GM12872 (cell line): ENCODE measurements at regions not wholly inside any gene's neighbourhood (a gene's known extent, or its start where the extent isn't known, plus 50 kb on each side); places are given as distances from the start of the nearest gene placed in this dataset.
A peak's percentile ranks its signal among the peaks of the same experiment; 100 is the strongest.

ENCODE experiments used
- TF ChIP-seq, protein P1 (sequence below): IDR thresholded peaks from 3 replicates; pipeline ENCODE4 v1.5.1; 2011; ENCODE audit warnings: low read depth, mild to moderate bottlenecking, low read length, moderate library complexity; ENCODE audit not compliant: insufficient read depth

DNA sequence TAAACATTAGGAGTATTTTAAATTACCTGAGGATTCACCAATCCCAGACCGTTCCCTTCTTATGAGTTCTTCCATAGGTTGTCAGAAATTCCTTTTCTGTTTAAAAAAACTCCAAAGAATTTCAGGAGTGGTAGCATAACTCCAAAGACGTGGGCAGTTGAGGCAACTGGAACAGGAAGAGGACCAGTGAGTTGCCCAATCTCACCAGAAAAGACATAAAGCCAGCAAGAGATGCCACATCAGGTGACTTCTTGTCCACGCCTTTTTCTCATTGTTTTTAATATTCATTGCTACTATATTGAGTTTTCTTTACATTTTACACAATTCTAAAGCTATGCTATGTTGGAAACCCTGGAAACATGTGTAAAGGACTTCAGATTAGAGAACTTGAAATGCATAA is 88.1 kb upstream of the JAK1 start:
- TF ChIP-seq, protein P1, sequence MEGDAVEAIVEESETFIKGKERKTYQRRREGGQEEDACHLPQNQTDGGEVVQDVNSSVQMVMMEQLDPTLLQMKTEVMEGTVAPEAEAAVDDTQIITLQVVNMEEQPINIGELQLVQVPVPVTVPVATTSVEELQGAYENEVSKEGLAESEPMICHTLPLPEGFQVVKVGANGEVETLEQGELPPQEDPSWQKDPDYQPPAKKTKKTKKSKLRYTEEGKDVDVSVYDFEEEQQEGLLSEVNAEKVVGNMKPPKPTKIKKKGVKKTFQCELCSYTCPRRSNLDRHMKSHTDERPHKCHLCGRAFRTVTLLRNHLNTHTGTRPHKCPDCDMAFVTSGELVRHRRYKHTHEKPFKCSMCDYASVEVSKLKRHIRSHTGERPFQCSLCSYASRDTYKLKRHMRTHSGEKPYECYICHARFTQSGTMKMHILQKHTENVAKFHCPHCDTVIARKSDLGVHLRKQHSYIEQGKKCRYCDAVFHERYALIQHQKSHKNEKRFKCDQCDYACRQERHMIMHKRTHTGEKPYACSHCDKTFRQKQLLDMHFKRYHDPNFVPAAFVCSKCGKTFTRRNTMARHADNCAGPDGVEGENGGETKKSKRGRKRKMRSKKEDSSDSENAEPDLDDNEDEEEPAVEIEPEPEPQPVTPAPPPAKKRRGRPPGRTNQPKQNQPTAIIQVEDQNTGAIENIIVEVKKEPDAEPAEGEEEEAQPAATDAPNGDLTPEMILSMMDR = no peak

DNA sequence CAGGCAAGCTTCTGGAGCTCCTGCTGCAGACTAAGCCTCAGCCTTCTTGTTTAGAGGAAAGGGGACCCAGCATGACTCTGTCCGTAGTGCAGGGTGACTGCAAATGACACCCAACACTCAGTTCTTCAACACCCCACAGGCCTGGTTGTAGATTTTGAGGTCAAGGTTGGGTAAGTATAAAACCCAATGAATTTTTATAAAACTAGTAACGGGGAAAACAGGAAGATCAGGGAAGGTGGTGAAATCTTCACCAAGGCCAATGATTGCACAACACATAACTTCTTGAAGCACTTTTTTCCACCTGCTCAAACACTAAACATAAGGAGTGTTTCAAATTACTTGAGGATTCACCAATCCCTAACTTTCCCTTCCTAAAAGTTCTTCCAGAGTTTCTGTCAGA is 89.4 kb upstream of the JAK1 start:
- TF ChIP-seq, protein P1 = no peak

- TF ChIP-seq, protein P1 = no peak
Measured at GRCh38 chr1:65056234-65056633, 89.9 kb upstream of the JAK1 start.

DNA sequence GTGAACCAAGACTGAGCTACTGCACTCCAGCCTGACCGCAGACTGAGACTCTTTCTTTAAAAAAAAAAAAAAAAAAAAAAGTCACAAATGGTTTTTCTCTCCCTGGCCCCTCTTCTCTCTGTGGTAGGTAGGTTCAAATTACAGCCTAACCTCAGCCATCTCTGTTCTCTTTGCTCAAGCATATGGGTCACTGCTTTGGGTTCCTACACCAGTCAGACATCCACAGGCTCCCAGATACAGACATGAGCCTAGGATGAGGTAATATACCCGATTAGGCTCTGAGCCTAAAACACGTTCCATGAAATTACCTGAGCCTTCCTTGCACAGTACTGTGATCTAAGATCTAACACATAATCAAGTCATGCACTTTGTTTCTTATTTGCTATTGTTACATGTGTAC is 90.5 kb upstream of the JAK1 start:
- TF ChIP-seq, protein P1 = no peak

GRCh38 chr1:65059930-65060538 is 88.0 kb upstream of the AK4 start:
- TF ChIP-seq, protein P1 = peak; percentile 48

DNA sequence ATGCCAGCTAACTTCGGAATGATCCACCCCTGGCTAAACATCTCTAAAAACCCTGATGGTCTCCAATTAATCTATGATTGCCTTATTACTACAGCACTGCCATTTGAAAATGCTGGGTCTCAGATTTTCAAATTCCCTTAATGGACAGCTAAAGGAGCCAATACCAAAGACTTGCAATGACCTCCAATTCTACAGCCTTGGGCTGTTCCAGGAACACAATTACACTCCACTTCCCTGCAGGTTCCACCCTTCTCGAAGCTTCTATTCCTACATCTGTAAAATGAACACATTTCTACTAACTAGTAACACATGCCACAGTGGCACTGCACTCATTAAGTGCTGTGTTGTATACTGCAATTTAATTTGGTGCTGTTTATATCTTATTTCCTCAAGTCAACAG is 85.7 kb upstream of the AK4 start:
- TF ChIP-seq, protein P1 = no peak

DNA sequence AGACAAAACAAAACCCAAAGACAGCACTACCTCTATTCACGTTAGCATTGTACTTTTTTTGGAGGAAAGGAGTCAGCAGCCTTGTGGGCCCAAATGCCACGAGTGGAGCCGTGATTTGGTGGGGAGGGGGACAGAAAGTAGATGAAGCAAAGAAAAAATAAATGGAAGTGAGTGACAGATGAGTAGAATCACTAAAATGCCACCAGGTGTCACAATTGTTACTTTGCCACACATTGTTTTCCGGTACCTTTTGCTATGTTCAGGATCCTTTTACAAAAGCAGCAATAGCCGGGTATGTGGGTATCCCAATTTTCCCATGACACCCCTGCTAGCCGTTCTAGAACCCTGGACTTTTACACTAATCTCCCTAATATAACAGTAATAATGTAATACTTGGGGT is 85.0 kb upstream of the AK4 start:
- TF ChIP-seq, protein P1 = peak; percentile 24; the same call in 1 of the 3 replicates
